GM12878 (cell line): ENCODE measurements at regions not wholly inside any gene's neighbourhood (a gene's known extent, or its start where the extent isn't known, plus 50 kb on each side); places are given as distances from the start of the nearest gene placed in this dataset.

Experiments used
- ATAC-seq: fragments of 200-7000 bp; cut with Tn5 transposase; 3 replicates; pipeline ENCODE4 v1.9.1; 2020; ENCODE audit warnings: mild to moderate bottlenecking, moderate library complexity
- BruUV-seq: library from RNA; stranded (reverse); fragments of 400-500 nt; replicated peaks from 2 replicates; lab custom pipeline; 2021; lab: Mats Ljungman, UMichigan
- CTCF ChIA-PET: fragments of 300-600 bp; sonication (Branson Sonifier 250); formaldehyde crosslinking; extraction: SDS; loops from one replicate; lab custom pipeline; 2021; ENCODE audit warnings: inconsistent platforms; lab: Yijun Ruan, JAX
- POLR2A ChIA-PET: fragments of 350-600 bp; formaldehyde crosslinking; extraction: SDS; loops from one replicate; lab custom pipeline; 2021; ENCODE audit warnings: inconsistent platforms; lab: Charles Lee
- RAD21 ChIA-PET: fragments of 300-600 bp; sonication (Branson Sonifier 250); formaldehyde crosslinking; loops from one replicate; lab custom pipeline; 2023; ENCODE audit warnings: antibody characterized with exemption; ENCODE audit not compliant: unreplicated experiment; lab: Charles Lee
- SMC1A ChIA-PET: fragments of 300-600 bp; sonication (Branson Sonifier 250); formaldehyde crosslinking; loops from one replicate; lab custom pipeline; 2023; ENCODE audit not compliant: unreplicated experiment, uncharacterized antibody; lab: Charles Lee
- DNase-seq: peaks from one replicate; pipeline ENCODE4 v3.0.0-alpha.2; 2011; ENCODE audit warnings: low read depth, low spot score
- FAIRE-seq: peaks from 3 replicates; lab custom pipeline; 2011; peaks lifted over from hg19 to GRCh38; lab: Jason Lieb, UNC
- H2AFZ ChIP-seq: 2 replicates; pipeline ENCODE4 v1.6.0; 2011; ENCODE audit warnings: low read depth, low read length, control low read depth; ENCODE audit not compliant: control insufficient read depth
- H3K27ac ChIP-seq: 2 replicates; pipeline ENCODE4 v1.5.1; 2011; ENCODE audit warnings: control low read depth; ENCODE audit not compliant: control insufficient read depth, insufficient read depth
- H3K27me3 ChIP-seq, 2 experiments: replicated peaks in 1 of 2; 2 replicates each; pipeline versions ENCODE4 v1.6.0 to v1.6.1; 2011; ENCODE audit warnings: low read length in 1 of 2; ENCODE audit not compliant: control insufficient read depth in 2 of 2, insufficient read depth in 2 of 2
- H3K36me3 ChIP-seq, 2 experiments: 2 replicates each; pipeline ENCODE4 v1.5.1; 2011; ENCODE audit warnings: low read length in 1 of 2; ENCODE audit not compliant: control insufficient read depth in 2 of 2, insufficient read depth in 2 of 2
- H3K4me1 ChIP-seq: 2 replicates; pipeline ENCODE4 v1.6.1; 2011; ENCODE audit warnings: mild to moderate bottlenecking, low read length, moderate library complexity, mixed read lengths; ENCODE audit not compliant: control insufficient read depth, insufficient read depth
- H3K4me2 ChIP-seq: 2 replicates; pipeline ENCODE4 v1.6.0; 2011; ENCODE audit warnings: control low read depth; ENCODE audit not compliant: control insufficient read depth, insufficient read depth
- H3K4me3 ChIP-seq: fragments of 200-600 bp; sonication (generic); 2 replicates; pipeline ENCODE4 v1.5.1; 2016
- H3K79me2 ChIP-seq: 2 replicates; pipeline ENCODE4 v1.6.0; 2011; ENCODE audit warnings: low read length; ENCODE audit not compliant: control insufficient read depth, insufficient read depth
- H3K9ac ChIP-seq: 2 replicates; pipeline ENCODE4 v1.8.0; 2011; ENCODE audit warnings: low read length, control low read depth, mixed read lengths; ENCODE audit not compliant: control insufficient read depth, insufficient read depth
- H3K9me3 ChIP-seq: replicated peaks from 3 replicates; pipeline ENCODE4 v1.5.1; 2011; ENCODE audit warnings: mild to moderate bottlenecking, low read length; ENCODE audit not compliant: control insufficient read depth, insufficient read depth
- H4K20me1 ChIP-seq: 2 replicates; pipeline ENCODE4 v1.6.0; 2011; ENCODE audit not compliant: control insufficient read depth, insufficient read depth
- BRCA1 ChIP-seq: IDR thresholded peaks from 2 replicates; pipeline ENCODE4 v1.6.1; 2011; ENCODE audit warnings: low read depth, low read length, improper control_type of control experiment
- CHD2 ChIP-seq: IDR thresholded peaks from 2 replicates; pipeline ENCODE4 v1.6.1; 2011; ENCODE audit warnings: low read depth, low read length, improper control_type of control experiment, borderline replicate concordance
- EP300 ChIP-seq, 2 experiments: fragments of 150-350 bp in 1 of 2; IDR thresholded peaks; 2 replicates each; pipeline ENCODE4 v1.6.1; 2011 to 2012; ENCODE audit warnings: low read depth in 2 of 2, low read length in 2 of 2, borderline replicate concordance in 1 of 2, improper control_type of control experiment in 1 of 2, inconsistent platforms in 1 of 2; ENCODE audit not compliant: control insufficient read depth in 1 of 2
- FOXK2 ChIP-seq: fragments of 450-650 bp; IDR thresholded peaks from 2 replicates; pipeline ENCODE4 v1.6.1; 2017; ENCODE audit warnings: mild to moderate bottlenecking, moderate library complexity
- HDGF ChIP-seq: fragments of 450-650 bp; IDR thresholded peaks from 2 replicates; pipeline ENCODE4 v1.6.1; 2016; ENCODE audit warnings: antibody characterized with exemption
- MTA2 ChIP-seq: fragments of 450-650 bp; IDR thresholded peaks from 2 replicates; pipeline ENCODE4 v1.6.1; 2016; ENCODE audit warnings: low read depth, mild to moderate bottlenecking, moderate library complexity
- NBN ChIP-seq: fragments of 450-650 bp; IDR thresholded peaks from 2 replicates; pipeline ENCODE4 v1.6.1; 2016
- NR2C1 ChIP-seq: fragments of 450-650 bp; IDR thresholded peaks from 2 replicates; pipeline ENCODE4 v1.6.1; 2017; ENCODE audit warnings: antibody characterized with exemption, mild to moderate bottlenecking, moderate library complexity
- PAX5 ChIP-seq: IDR thresholded peaks from 2 replicates; pipeline ENCODE4 v1.6.1; 2011; ENCODE audit warnings: low read depth, low read length, borderline replicate concordance
- SMAD1 ChIP-seq: fragments of 450-650 bp; IDR thresholded peaks from 2 replicates; pipeline ENCODE4 v1.6.1; 2018; ENCODE audit warnings: mild to moderate bottlenecking, low read depth; ENCODE audit not compliant: partially characterized antibody
- SMAD5 ChIP-seq: IDR thresholded peaks from 2 replicates; pipeline ENCODE4 v1.6.1; 2016; ENCODE audit warnings: antibody characterized with exemption, low read depth
- SREBF1 ChIP-seq: IDR thresholded peaks from 2 replicates; pipeline ENCODE4 v1.6.1; 2012; ENCODE audit warnings: mild to moderate bottlenecking, low read length
- SREBF2 ChIP-seq: IDR thresholded peaks from 2 replicates; pipeline ENCODE4 v1.6.1; 2012; ENCODE audit warnings: mild to moderate bottlenecking, low read length
- TCF7 ChIP-seq: IDR thresholded peaks from 2 replicates; pipeline ENCODE4 v1.6.1; 2014; ENCODE audit warnings: antibody characterized with exemption, borderline replicate concordance
- WGBS: methylation state at CpG from one replicate; pipeline ENCODE4 v1.1.6; 2016; ENCODE audit warnings: low lambda C conversion rate; ENCODE audit not compliant: insufficient replicate concordance, insufficient coverage; ENCODE audit errors: missing lambda C conversion rate; 5-methylcytosine and 5-hydroxymethylcytosine counted together
- in situ Hi-C: fragments of 300-500 bp; cut with MboI; formaldehyde crosslinking; loops from 9 replicates; pipeline ENCODE4 v1.14.3; 2018; ENCODE audit warnings: mixed read lengths
- intact Hi-C: fragments of 100-400 bp; cut with micrococcal nuclease; formaldehyde crosslinking; loops from one replicate; pipeline ENCODE4 v1.14.2; 2022; ENCODE audit not compliant: unreplicated experiment
- TF ChIP-seq, protein P1 (sequence below): fragments of 450-650 bp; IDR thresholded peaks from 2 replicates; pipeline ENCODE4 v1.6.1; 2016; ENCODE audit warnings: mild to moderate bottlenecking
- TF ChIP-seq, protein P2 (sequence below): fragments of 450-650 bp; IDR thresholded peaks from 2 replicates; pipeline ENCODE4 v1.6.1; 2017; ENCODE audit warnings: borderline replicate concordance
- TF ChIP-seq, protein P3 (sequence below): IDR thresholded peaks from 2 replicates; pipeline ENCODE4 v1.6.1; 2011; ENCODE audit warnings: borderline replicate concordance, low read depth, mild to moderate bottlenecking, moderate library complexity, low read length; ENCODE audit not compliant: insufficient read depth, poor library complexity, severe bottlenecking

DNA sequence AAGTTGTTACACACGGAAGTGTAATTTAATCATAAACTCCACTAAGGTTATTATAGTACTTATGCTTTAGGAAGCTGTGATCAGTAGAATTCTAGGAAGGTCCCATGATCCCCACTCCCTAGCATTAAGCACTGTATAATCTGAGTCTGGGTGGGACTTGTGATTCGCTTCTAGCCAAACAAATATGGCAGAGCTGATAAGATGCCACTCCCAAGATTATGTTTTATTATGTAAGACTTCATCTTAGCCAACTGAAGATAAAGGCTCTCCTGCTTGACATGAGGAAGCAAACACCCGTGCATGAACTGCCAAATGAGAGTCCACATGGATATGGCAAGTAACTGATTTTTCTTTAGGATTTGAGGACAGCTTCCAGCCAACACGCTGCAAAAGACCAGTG is 186.4 kb upstream of the NDST3 start:
- Histone ChIP-seq H3K4me1 (no peaks in the 10 kb centered on the region), H3K9me3 (no peaks in the 10 kb centered on the region), H3K9ac (no peak overlapping the region), H2AFZ (no peak overlapping the region), H3K27me3 (no peaks in the 10 kb centered on the region), H4K20me1 (no peaks in the 10 kb centered on the region), H3K27ac (no peak overlapping the region), H3K36me3 (no peaks in the 10 kb centered on the region), H3K4me3 (no peak overlapping the region), H3K79me2 (no peaks in the 10 kb centered on the region), H3K4me2 (no peak overlapping the region)
- intact Hi-C loops, result no loop called here
- BruUV-seq, result no TSS peak
- ChIA-PET SMC1A (no interaction called here), CTCF (no interaction called here), RAD21 (no interaction called here), POLR2A (no interaction called here)
- TF ChIP-seq HDGF, result no peak
- TF ChIP-seq SMAD5, result no peak
- no peak for TF ChIP-seq BRCA1
- TF ChIP-seq TCF7, result no peak
- TF ChIP-seq NBN, result no peak
- no peak for DNase-seq
- WGBS, result 9% methylated on average over 4 of the region's 4 CpGs
- no peak for FAIRE-seq
- in situ Hi-C loops, result no loop called here
- ATAC-seq, result no peak

DNA sequence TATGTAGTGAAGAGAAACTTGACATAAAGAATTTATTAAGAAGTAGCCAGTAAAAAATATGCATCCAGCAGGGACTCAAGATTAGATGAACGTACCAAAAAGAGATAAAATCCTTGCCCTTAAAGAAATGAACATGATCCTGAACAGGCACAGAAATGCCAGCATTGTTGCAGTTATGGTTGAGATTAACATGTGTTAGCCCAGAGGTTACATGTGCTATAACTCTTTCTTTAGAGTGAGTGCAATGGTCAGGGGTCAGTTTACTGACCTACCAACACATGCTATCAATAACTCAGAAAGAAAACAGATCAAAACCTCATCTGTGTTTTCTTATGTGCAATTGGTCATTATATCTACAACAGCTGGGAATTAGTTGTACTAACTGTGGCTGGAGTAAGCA is 166.1 kb upstream of the NDST3 start:
- POLR2A ChIA-PET, result no interaction called here
- Histone ChIP-seq H3K36me3 (no peaks in the 10 kb centered on the region), H3K4me3 (no peak overlapping the region), H3K4me1 (no peaks in the 10 kb centered on the region), H3K9ac (no peak overlapping the region), H4K20me1 (no peaks in the 10 kb centered on the region), H3K79me2 (no peaks in the 10 kb centered on the region), H2AFZ (no peak overlapping the region), H3K27ac (no peak overlapping the region), H3K4me2 (no peak overlapping the region), H3K9me3 (no peaks in the 10 kb centered on the region), H3K27me3 (no peaks in the 10 kb centered on the region)
- no TSS peak for BruUV-seq
- RAD21 ChIA-PET, result no interaction called here
- no peak for FAIRE-seq
- no peak for ATAC-seq
- intact Hi-C loops (no loop called here), in situ Hi-C loops (no loop called here)
- CTCF ChIA-PET, result no interaction called here
- DNase-seq, result no peak
- WGBS, result 6% methylated on average over 1 of the region's 1 CpG
- SMC1A ChIA-PET, result interaction anchor here (0.8 kb wide), 1 partner anchor 10 kb away, joined by 3 read pairs; no protein-coding TSS in a partner anchor
- no peak for TF ChIP-seq SMAD5
- TF ChIP-seq, protein P1, sequence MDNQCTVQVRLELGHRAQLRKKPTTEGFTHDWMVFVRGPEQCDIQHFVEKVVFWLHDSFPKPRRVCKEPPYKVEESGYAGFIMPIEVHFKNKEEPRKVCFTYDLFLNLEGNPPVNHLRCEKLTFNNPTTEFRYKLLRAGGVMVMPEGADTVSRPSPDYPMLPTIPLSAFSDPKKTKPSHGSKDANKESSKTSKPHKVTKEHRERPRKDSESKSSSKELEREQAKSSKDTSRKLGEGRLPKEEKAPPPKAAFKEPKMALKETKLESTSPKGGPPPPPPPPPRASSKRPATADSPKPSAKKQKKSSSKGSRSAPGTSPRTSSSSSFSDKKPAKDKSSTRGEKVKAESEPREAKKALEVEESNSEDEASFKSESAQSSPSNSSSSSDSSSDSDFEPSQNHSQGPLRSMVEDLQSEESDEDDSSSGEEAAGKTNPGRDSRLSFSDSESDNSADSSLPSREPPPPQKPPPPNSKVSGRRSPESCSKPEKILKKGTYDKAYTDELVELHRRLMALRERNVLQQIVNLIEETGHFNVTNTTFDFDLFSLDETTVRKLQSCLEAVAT, result no peak
- no peak for TF ChIP-seq MTA2
- no peak for TF ChIP-seq SREBF2
- TF ChIP-seq, protein P2, sequence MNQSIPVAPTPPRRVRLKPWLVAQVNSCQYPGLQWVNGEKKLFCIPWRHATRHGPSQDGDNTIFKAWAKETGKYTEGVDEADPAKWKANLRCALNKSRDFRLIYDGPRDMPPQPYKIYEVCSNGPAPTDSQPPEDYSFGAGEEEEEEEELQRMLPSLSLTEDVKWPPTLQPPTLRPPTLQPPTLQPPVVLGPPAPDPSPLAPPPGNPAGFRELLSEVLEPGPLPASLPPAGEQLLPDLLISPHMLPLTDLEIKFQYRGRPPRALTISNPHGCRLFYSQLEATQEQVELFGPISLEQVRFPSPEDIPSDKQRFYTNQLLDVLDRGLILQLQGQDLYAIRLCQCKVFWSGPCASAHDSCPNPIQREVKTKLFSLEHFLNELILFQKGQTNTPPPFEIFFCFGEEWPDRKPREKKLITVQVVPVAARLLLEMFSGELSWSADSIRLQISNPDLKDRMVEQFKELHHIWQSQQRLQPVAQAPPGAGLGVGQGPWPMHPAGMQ, result no peak
- TF ChIP-seq FOXK2, result no peak
- no peak for TF ChIP-seq EP300 (IDR thresholded peaks at IDR 0.05; ENCODE audit: borderline replicate concordance in 1 of 2, control insufficient read depth in 1 of 2, low read depth in 2 of 2, low read length in 2 of 2)
- TF ChIP-seq, protein P3, sequence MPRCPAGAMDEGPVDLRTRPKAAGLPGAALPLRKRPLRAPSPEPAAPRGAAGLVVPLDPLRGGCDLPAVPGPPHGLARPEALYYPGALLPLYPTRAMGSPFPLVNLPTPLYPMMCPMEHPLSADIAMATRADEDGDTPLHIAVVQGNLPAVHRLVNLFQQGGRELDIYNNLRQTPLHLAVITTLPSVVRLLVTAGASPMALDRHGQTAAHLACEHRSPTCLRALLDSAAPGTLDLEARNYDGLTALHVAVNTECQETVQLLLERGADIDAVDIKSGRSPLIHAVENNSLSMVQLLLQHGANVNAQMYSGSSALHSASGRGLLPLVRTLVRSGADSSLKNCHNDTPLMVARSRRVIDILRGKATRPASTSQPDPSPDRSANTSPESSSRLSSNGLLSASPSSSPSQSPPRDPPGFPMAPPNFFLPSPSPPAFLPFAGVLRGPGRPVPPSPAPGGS, result no peak
- TF ChIP-seq HDGF, result no peak
- no peak for TF ChIP-seq PAX5
- no peak for TF ChIP-seq SMAD1
- no peak for TF ChIP-seq SREBF1
- no peak for TF ChIP-seq CHD2
- no peak for TF ChIP-seq NR2C1
